Uterus (tissue), 3 donors: ENCODE measurements at regions not wholly inside any gene's neighbourhood (a gene's known extent, or its start where the extent isn't known, plus 50 kb on each side); places are given as distances from the start of the nearest gene placed in this dataset.

Source experiments
- DNase-seq, 2 donors: peaks; one replicate each; pipeline ENCODE4 v3.0.0-alpha.2; 2019 to 2020
- H3K27ac ChIP-seq, 2 donors: fragments of 200-600 bp; sonication (generic); 1 replicate in 1 of 2; 2 replicates in 1 of 2; pipeline ENCODE4 v1.5.1; 2016 to 2018
- H3K27me3 ChIP-seq, 2 donors: fragments of 200-600 bp; sonication (generic); one replicate each; pipeline ENCODE4 v1.5.1; 2018 to 2019; ENCODE audit warnings: control low read depth in 1 of 2
- H3K36me3 ChIP-seq, 2 donors: fragments of 200-600 bp; sonication (generic); one replicate each; pipeline ENCODE4 v1.5.1; 2019; ENCODE audit warnings: control low read depth in 1 of 2
- H3K4me1 ChIP-seq, 2 donors: fragments of 200-600 bp; sonication (generic); one replicate each; pipeline ENCODE4 v1.5.1; 2018 to 2019; ENCODE audit warnings: control low read depth in 1 of 2
- H3K4me3 ChIP-seq, 2 donors: fragments of 200-600 bp; sonication (generic); 1 replicate in 1 of 2; 2 replicates in 1 of 2; pipeline ENCODE4 v1.5.1; 2018 to 2019; ENCODE audit warnings: mild to moderate bottlenecking in 1 of 2
- H3K9me3 ChIP-seq, 2 donors: fragments of 200-600 bp; sonication (generic); one replicate each; pipeline ENCODE4 v1.5.1; 2019; ENCODE audit warnings: control low read depth in 1 of 2
- CTCF ChIP-seq, 4 experiments: fragments of 200-600 bp in 2 of 4; fragments of 450-650 bp in 2 of 4; sonication (generic) in 2 of 4; IDR thresholded peaks; one replicate each; pipeline ENCODE4 v1.5.1; 2016 to 2019; ENCODE audit warnings: antibody characterized with exemption in 4 of 4, mild to moderate bottlenecking in 2 of 4, moderate library complexity in 1 of 4
- POLR2A ChIP-seq, 2 donors: fragments of 450-650 bp; IDR thresholded peaks; one replicate each; pipeline ENCODE4 v1.6.1; 2016; ENCODE audit warnings: antibody characterized with exemption in 2 of 2, mild to moderate bottlenecking in 1 of 2, moderate library complexity in 1 of 2
- intact Hi-C: fragments of 100-400 bp; cut with DNase I; formaldehyde crosslinking; loops from one replicate; pipeline ENCODE4 v1.15.1; 2023; ENCODE audit warnings: low total_unique reads
- donor health status: DM: yes; HTN: yes; CAD: no.

GRCh38 chr5:17343675-17344074, 126.2 kb downstream of the BASP1 start:
- Histone ChIP-seq H3K27ac (no peak overlapping the region), H3K36me3 (no peaks in the 10 kb centered on the region), H3K4me3 (no peak overlapping the region), H3K9me3 (no peaks in the 10 kb centered on the region), H3K27me3 (no peaks in the 10 kb centered on the region), H3K4me1 (no peaks in the 10 kb centered on the region)
- DNase-seq = no peak
- TF ChIP-seq CTCF (IDR thresholded peaks at IDR 0.05) (no peak), POLR2A (IDR thresholded peaks at IDR 0.05) (no peak)
- intact Hi-C loops = no loop called here

- Histone ChIP-seq H3K4me3 (no peak overlapping the region), H3K27ac (no peak overlapping the region), H3K4me1 (no peaks in the 10 kb centered on the region), H3K27me3 (no peaks in the 10 kb centered on the region), H3K9me3 (no peaks in the 10 kb centered on the region), H3K36me3 (no peaks in the 10 kb centered on the region)
- DNase-seq = no peak
- no peak for TF ChIP-seq CTCF (IDR thresholded peaks at IDR 0.05)
- intact Hi-C loops = no loop called here
Measured at GRCh38 chr5:17346811-17347210, 129.4 kb downstream of the BASP1 start.

GRCh38 chr5:17352223-17352622, 134.8 kb downstream of the BASP1 start:
- Histone ChIP-seq H3K9me3 (no peaks in the 10 kb centered on the region), H3K27ac (no peak overlapping the region), H3K36me3 (no peaks in the 10 kb centered on the region), H3K27me3 (no peaks in the 10 kb centered on the region), H3K4me3 (no peak overlapping the region), H3K4me1 (no peaks in the 10 kb centered on the region)
- no peak for DNase-seq
- TF ChIP-seq CTCF (IDR thresholded peaks at IDR 0.05) (no peak), POLR2A (IDR thresholded peaks at IDR 0.05) (no peak)
- intact Hi-C loops = no loop called here

- no peak overlapping the region for H3K27ac ChIP-seq
- no peak for TF ChIP-seq CTCF (IDR thresholded peaks at IDR 0.05)
- no peak for TF ChIP-seq POLR2A (IDR thresholded peaks at IDR 0.05)
- no peaks in the 10 kb centered on the region for H3K9me3 ChIP-seq
- H3K4me3 ChIP-seq = no peak overlapping the region
- H3K36me3 ChIP-seq = no peaks in the 10 kb centered on the region
- DNase-seq = no peak
- intact Hi-C loops = no loop called here
- no peaks in the 10 kb centered on the region for H3K4me1 ChIP-seq
- no peaks in the 10 kb centered on the region for H3K27me3 ChIP-seq
Measured at GRCh38 chr5:17354265-17354664, 136.8 kb downstream of the BASP1 start.

- no peak for DNase-seq
- H3K27ac ChIP-seq = no peak overlapping the region
- H3K4me3 ChIP-seq = no peak overlapping the region
- no peak for TF ChIP-seq POLR2A (IDR thresholded peaks at IDR 0.05)
- TF ChIP-seq CTCF (IDR thresholded peaks at IDR 0.05) = no peak
- no peaks in the 10 kb centered on the region for H3K9me3 ChIP-seq
- intact Hi-C loops = no loop called here
- H3K36me3 ChIP-seq = no peaks in the 10 kb centered on the region
- H3K4me1 ChIP-seq = no peaks in the 10 kb centered on the region
- no peaks in the 10 kb centered on the region for H3K27me3 ChIP-seq
Measured at GRCh38 chr5:17355586-17356346, 138.3 kb downstream of the BASP1 start.
